GM23248 (cell line): ENCODE measurements at regions not wholly inside any gene's neighbourhood (a gene's known extent, or its start where the extent isn't known, plus 50 kb on each side); places are given as distances from the start of the nearest gene placed in this dataset.

Experiments
- DNase-seq: peaks from one replicate; pipeline ENCODE4 v3.0.0-alpha.2; 2015
- H2AFZ ChIP-seq: fragments of 200-600 bp; sonication (generic); 2 replicates; pipeline ENCODE4 v1.6.1; 2016; ENCODE audit warnings: antibody characterized with exemption
- H3F3A ChIP-seq: fragments of 200-600 bp; sonication (generic); 2 replicates; pipeline ENCODE4 v1.6.1; 2016; ENCODE audit warnings: mild to moderate bottlenecking, antibody characterized with exemption, mixed run types; ENCODE audit not compliant: insufficient read depth
- H3K27ac ChIP-seq: fragments of 200-600 bp; sonication (generic); 2 replicates; pipeline ENCODE4 v1.5.1; 2016; ENCODE audit warnings: mild to moderate bottlenecking
- H3K27me3 ChIP-seq: fragments of 200-600 bp; sonication (generic); replicated peaks from 2 replicates; pipeline ENCODE4 v1.6.1; 2016; ENCODE audit warnings: mild to moderate bottlenecking; ENCODE audit not compliant: insufficient read depth
- H3K36me3 ChIP-seq: fragments of 200-600 bp; sonication (generic); 2 replicates; pipeline ENCODE4 v1.6.1; 2016; ENCODE audit warnings: low read depth, mild to moderate bottlenecking
- H3K4me1 ChIP-seq: fragments of 200-600 bp; sonication (generic); 2 replicates; pipeline ENCODE4 v1.6.1; 2016; ENCODE audit warnings: mild to moderate bottlenecking; ENCODE audit not compliant: insufficient read depth
- H3K4me2 ChIP-seq: fragments of 200-600 bp; sonication (generic); one replicate; pipeline ENCODE4 v1.6.1; 2016; ENCODE audit warnings: mild to moderate bottlenecking; ENCODE audit not compliant: unreplicated experiment
- H3K4me3 ChIP-seq: fragments of 200-600 bp; sonication (generic); 2 replicates; pipeline ENCODE4 v1.5.1; 2016; ENCODE audit warnings: mild to moderate bottlenecking
- H3K79me2 ChIP-seq: fragments of 200-600 bp; sonication (generic); 2 replicates; pipeline ENCODE4 v1.6.1; 2016; ENCODE audit warnings: mild to moderate bottlenecking; ENCODE audit not compliant: insufficient read depth
- H3K9ac ChIP-seq: fragments of 200-600 bp; sonication (generic); 2 replicates; pipeline ENCODE4 v1.6.1; 2016; ENCODE audit warnings: mild to moderate bottlenecking
- H3K9me2 ChIP-seq: fragments of 200-600 bp; sonication (generic); 2 replicates; pipeline ENCODE4 v1.6.1; 2016; ENCODE audit warnings: mixed run types, mild to moderate bottlenecking, moderate library complexity; ENCODE audit not compliant: insufficient read depth
- H3K9me3 ChIP-seq: fragments of 200-600 bp; sonication (generic); one replicate; pipeline ENCODE4 v1.6.1; 2017; ENCODE audit warnings: low read depth
- H4K20me1 ChIP-seq: fragments of 200-600 bp; sonication (generic); 2 replicates; pipeline ENCODE4 v1.6.0; 2016; ENCODE audit not compliant: insufficient read depth
- EZH2 ChIP-seq: fragments of 200-600 bp; sonication (generic); IDR thresholded peaks from 2 replicates; pipeline ENCODE4 v1.6.1; 2018; ENCODE audit warnings: antibody characterized with exemption, mild to moderate bottlenecking; ENCODE audit not compliant: insufficient read depth, poor library complexity, severe bottlenecking
- EZH2phosphoT487 ChIP-seq: fragments of 200-600 bp; sonication (generic); IDR thresholded peaks from 2 replicates; pipeline ENCODE4 v1.6.1; 2018; ENCODE audit warnings: antibody characterized with exemption, moderate library complexity, mild to moderate bottlenecking, low read depth; ENCODE audit not compliant: insufficient read depth
- WGBS, 2 experiments: methylation state at CpG; one replicate each; pipeline ENCODE4 v1.1.6; 2015 to 2017; ENCODE audit warnings: low lambda C conversion rate in 2 of 2, low coverage in 1 of 2; ENCODE audit errors: missing lambda C conversion rate in 2 of 2; 5-methylcytosine and 5-hydroxymethylcytosine counted together
- in situ Hi-C: fragments of 300-500 bp; cut with MboI; formaldehyde crosslinking; loops from 2 replicates; pipeline ENCODE4 v1.15.0; 2020

DNA sequence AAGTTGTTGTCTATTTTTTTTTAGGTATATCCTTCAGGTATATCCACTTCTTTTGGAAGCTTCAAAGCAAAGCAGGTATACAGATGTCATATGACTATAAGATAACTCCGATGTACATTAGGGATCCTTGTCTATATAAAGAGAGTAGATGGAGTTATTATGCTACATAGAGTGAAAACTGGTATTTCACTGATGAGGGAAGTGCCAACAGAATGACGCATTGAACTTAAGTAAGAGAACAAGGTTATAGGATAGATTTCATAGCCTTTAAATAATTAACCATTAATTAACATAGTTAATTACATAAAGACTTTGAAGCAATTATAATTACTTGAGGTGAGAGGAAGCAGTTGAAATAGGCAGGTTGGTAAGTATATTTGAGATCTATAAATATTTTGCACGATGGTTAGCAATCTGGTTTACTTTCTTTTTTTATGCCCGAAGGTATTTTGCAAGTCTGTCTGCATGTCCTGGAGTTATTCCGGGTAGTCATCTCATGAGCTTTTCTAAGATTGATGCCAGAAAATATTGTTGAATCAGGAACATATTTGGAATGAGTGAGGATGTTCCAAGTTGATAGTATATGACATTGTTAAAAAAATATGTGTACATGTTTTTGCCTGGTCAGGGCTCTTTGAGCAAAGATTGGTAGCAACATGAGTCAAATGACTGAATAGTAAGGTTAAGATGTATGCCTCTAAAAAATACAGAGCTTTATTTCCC is 299.5 kb upstream of the KCNMB2 start:
- Histone ChIP-seq H3K4me1 (peaks cover 11% of the 10 kb centered on the region), H3K79me2 (no peaks in the 10 kb centered on the region), H4K20me1 (no peaks in the 10 kb centered on the region), H3K27ac (0 out of 2 replicates have a peak overlapping the region, but pooled peaks have one; percentile 1), H3K9me2 (no peaks in the 10 kb centered on the region), H3K4me2 (peak overlapping the region; percentile 56), H2AFZ (no peak overlapping the region), H3K27me3 (no peaks in the 10 kb centered on the region; the same call in 1 of the 2 replicates), H3K9me3 (no peaks in the 10 kb centered on the region), H3K4me3 (peak overlapping the region; percentile 37), H3F3A (peaks cover 5% of the 10 kb centered on the region; the same call in 1 of the 2 replicates), H3K9ac (no peak overlapping the region), H3K36me3 (no peaks in the 10 kb centered on the region)
- WGBS, 2 experiments = 42 to 44% methylated on average over 5 of the region's 5 CpGs
- peak; percentile 77 for DNase-seq
- in situ Hi-C loops = no loop called here
- TF ChIP-seq EZH2 (no peak), EZH2phosphoT487 (no peak)

DNA sequence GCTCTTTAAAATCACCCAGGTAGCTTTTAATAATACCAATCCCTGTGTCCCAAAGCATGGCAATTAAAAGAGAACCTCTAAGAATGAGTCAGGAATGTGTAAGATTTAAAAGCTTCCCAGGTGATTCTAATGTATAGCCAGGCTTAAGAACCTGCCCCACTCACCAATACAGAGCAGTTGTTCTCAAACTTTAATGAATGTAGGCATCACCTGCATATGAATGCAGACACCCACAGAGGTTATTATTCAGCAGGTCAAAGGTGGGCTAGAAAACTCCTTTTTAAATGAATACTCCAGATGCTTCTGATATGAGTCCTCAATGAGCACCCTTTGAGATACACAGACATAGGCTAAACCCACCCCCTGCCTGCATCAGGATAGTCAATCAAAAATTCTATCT is 298.1 kb upstream of the KCNMB2 start:
- no peak for DNase-seq
- in situ Hi-C loops = no loop called here

DNA sequence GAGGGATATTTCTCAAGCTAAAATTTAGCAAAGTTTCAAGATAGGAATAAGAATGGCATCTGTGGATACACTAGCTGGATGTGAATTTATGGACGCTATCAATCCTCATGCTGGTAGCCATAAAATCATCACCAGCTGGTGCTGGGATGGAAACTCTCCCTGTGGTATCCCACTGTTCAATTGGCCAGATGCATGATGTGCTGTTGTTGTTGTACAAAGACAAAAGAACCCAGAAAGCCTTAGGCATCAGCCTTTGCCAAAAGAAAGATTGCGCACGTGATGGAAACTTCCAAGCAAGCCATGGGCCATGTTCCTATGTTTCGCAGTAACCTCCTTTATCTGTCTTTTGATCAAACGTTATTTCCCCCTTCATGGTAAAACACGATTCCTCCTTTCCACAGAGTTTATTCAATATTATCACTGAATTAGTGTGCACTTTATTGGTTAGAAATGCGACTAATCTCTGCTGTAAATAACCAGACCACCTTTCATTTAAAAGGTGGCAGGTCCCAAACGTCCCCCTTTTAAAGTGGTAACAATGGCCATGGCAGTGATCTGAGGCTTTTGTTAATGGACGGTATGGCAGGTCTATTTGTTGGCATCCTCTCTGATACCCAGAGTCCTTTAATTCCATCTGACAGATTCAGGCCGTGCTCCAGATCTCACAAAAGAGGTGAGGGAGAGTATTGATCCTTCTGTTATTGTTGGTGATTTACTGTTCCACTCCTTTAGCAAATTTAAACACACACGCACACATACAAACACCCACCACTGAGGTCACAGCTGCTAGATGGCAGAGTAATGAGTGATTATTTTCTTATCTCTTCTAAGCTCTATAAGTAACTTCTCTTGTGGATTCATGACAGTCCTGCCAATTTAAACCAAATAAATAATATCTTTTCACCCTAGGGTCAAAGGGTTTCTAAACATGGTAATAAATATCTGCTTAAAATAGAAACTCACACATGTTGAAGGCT is 291.2 kb upstream of the KCNMB2 start:
- Histone ChIP-seq H3K4me1 (no peaks in the 10 kb centered on the region), H3K9me2 (no peaks in the 10 kb centered on the region), H3K9ac (no peak overlapping the region), H3K4me3 (no peak overlapping the region), H3K36me3 (no peaks in the 10 kb centered on the region), H4K20me1 (no peaks in the 10 kb centered on the region), H3K27me3 (no peaks in the 10 kb centered on the region), H3K27ac (no peak overlapping the region), H2AFZ (peak overlapping the region; percentile 22; the same call in 1 of the 2 replicates), H3F3A (no peaks in the 10 kb centered on the region), H3K79me2 (no peaks in the 10 kb centered on the region), H3K4me2 (no peak overlapping the region), H3K9me3 (no peaks in the 10 kb centered on the region)
- 82 to 85% methylated on average over 11 of the region's 11 CpGs for WGBS, 2 experiments
- in situ Hi-C loops = no loop called here
- DNase-seq = no peak
- TF ChIP-seq EZH2 (no peak), EZH2phosphoT487 (no peak)

More for the DNA sequence above, 298.1 kb upstream of the KCNMB2 start:
- no peaks in the 10 kb centered on the region for H3K9me2 ChIP-seq
- no peaks in the 10 kb centered on the region for H3K79me2 ChIP-seq
- no peaks in the 10 kb centered on the region for H3K36me3 ChIP-seq
- H3K9ac ChIP-seq = no peak overlapping the region
- H3K27me3 ChIP-seq = no peaks in the 10 kb centered on the region; the same call in 1 of the 2 replicates
- H3K4me2 ChIP-seq = no peak overlapping the region
- no peaks in the 10 kb centered on the region for H3K9me3 ChIP-seq
- no peak overlapping the region for H3K27ac ChIP-seq
- TF ChIP-seq EZH2 = no peak
- no peak for TF ChIP-seq EZH2phosphoT487
- H3F3A ChIP-seq = peaks cover 5% of the 10 kb centered on the region; the same call in 1 of the 2 replicates
- H3K4me3 ChIP-seq = no peak overlapping the region
- no peaks in the 10 kb centered on the region for H4K20me1 ChIP-seq
- no peak overlapping the region for H2AFZ ChIP-seq
- H3K4me1 ChIP-seq = peaks cover 9% of the 10 kb centered on the region

DNA sequence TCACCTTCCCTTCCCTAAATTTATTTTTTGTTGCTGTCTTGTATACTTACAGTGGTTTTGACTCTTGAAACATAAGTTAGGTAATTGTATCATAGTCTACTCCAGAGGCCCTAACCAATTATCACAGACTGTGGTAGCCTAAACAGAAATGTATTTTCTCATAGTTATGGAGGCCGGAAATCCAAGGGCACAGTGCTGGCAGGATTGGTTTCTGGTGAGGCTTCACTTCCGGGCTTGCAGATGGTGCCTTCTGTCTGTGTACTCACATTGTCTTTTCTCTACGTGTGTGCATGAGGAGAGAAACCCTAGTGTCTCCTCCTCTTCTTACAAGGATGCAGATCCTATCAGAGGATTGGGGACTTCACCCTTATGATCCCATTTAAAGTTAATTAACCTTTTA is 290.2 kb upstream of the KCNMB2 start:
- no peaks in the 10 kb centered on the region for H4K20me1 ChIP-seq
- no peaks in the 10 kb centered on the region for H3K79me2 ChIP-seq
- H3K4me3 ChIP-seq = no peak overlapping the region
- H3K27ac ChIP-seq = no peak overlapping the region
- H3F3A ChIP-seq = no peaks in the 10 kb centered on the region
- H3K36me3 ChIP-seq = no peaks in the 10 kb centered on the region
- H3K27me3 ChIP-seq = no peaks in the 10 kb centered on the region
- DNase-seq = no peak
- no peak overlapping the region for H3K4me2 ChIP-seq
- no peaks in the 10 kb centered on the region for H3K9me2 ChIP-seq
- 91 to 94% methylated on average over 3 of the region's 3 CpGs for WGBS, 2 experiments
- in situ Hi-C loops = no loop called here
- no peaks in the 10 kb centered on the region for H3K9me3 ChIP-seq
- TF ChIP-seq EZH2phosphoT487 (no peak), EZH2 (no peak)
- no peak overlapping the region for H2AFZ ChIP-seq
- H3K4me1 ChIP-seq = no peaks in the 10 kb centered on the region
- H3K9ac ChIP-seq = no peak overlapping the region
